HCT116 (cell line): ENCODE measurements at regions not wholly inside any gene's neighbourhood (a gene's known extent, or its start where the extent isn't known, plus 50 kb on each side); places are given as distances from the start of the nearest gene placed in this dataset.

Experiments used
- ATAC-seq: fragments of 200-7000 bp; cut with Tn5 transposase; 2 replicates; pipeline ENCODE4 v1.9.1; 2020; ENCODE audit warnings: mild to moderate bottlenecking, moderate library complexity
- BruUV-seq: library from RNA; stranded (reverse); fragments of 400-500 nt; replicated peaks from 2 replicates; lab custom pipeline; 2021; lab: Mats Ljungman, UMichigan
- CTCF ChIA-PET: fragments of 300-600 bp; sonication (Branson Sonifier 250); formaldehyde crosslinking; loops from one replicate; lab custom pipeline; 2021; ENCODE audit warnings: antibody characterized with exemption; lab: Charles Lee
- POLR2A ChIA-PET: fragments of 300-600, 350-600 bp; sonication (Branson Sonifier 250); formaldehyde crosslinking; loops from one replicate; lab custom pipeline; 2021; ENCODE audit warnings: antibody characterized with exemption; lab: Charles Lee
- RAD21 ChIA-PET, 2 experiments: fragments of 300-600 bp; sonication (Branson Sonifier 250); formaldehyde crosslinking; loops; one replicate each; lab custom pipeline; 2023; ENCODE audit warnings: low total read pairs in 2 of 2; ENCODE audit not compliant: uncharacterized antibody in 2 of 2, unreplicated experiment in 2 of 2, low non-redundant PET in 1 of 2; lab: Charles Lee
- DNase-seq: peaks from one replicate; pipeline ENCODE4 v3.0.0-alpha.2; 2010; ENCODE audit warnings: low read depth, low spot score
- H2AFZ ChIP-seq: fragments of 200-600 bp; shearing (Covaris generic), sonication (generic); 2 replicates; pipeline ENCODE4 v1.6.1; 2017; ENCODE audit warnings: low read depth, mixed run types, mixed read lengths, antibody characterized with exemption, low read length; ENCODE audit not compliant: poor library complexity, severe bottlenecking
- H3K27ac ChIP-seq: 2 replicates; pipeline ENCODE4 v1.5.1; 2012; ENCODE audit warnings: low read depth, low read length
- H3K27me3 ChIP-seq: fragments of 200-600 bp; sonication (generic); 2 replicates; pipeline ENCODE4 v1.6.1; 2016; ENCODE audit warnings: mixed run types, low read length, mixed read lengths; ENCODE audit not compliant: insufficient read depth
- H3K36me3 ChIP-seq, 2 experiments: fragments of 200-500 bp in 1 of 2; fragments of 200-600 bp in 1 of 2; sonication (Bioruptor generic) in 1 of 2; sonication (generic) in 1 of 2; 2 replicates each; pipeline versions ENCODE4 v1.5.1 to v1.6.1; 2014 to 2016; ENCODE audit warnings: low read length in 2 of 2, inconsistent platforms in 1 of 2, mixed read lengths in 1 of 2, mixed run types in 1 of 2; ENCODE audit not compliant: insufficient read depth in 2 of 2, control insufficient read depth in 1 of 2
- H3K4me1 ChIP-seq, 2 experiments: fragments of 200-600 bp in 1 of 2; sonication (generic) in 1 of 2; 2 replicates each; pipeline versions ENCODE4 v1.5.1 to v1.6.1; 2012 to 2017; ENCODE audit warnings: low read length in 2 of 2, inconsistent platforms in 1 of 2, mild to moderate bottlenecking in 1 of 2, mixed read lengths in 1 of 2, mixed run types in 1 of 2, moderate library complexity in 1 of 2; ENCODE audit not compliant: insufficient read depth in 2 of 2, control insufficient read depth in 1 of 2
- H3K4me2 ChIP-seq: fragments of 200-600 bp; sonication (generic); 2 replicates; pipeline ENCODE4 v1.6.1; 2017; ENCODE audit warnings: mixed run types, low read length, mixed read lengths
- H3K4me3 ChIP-seq, 2 experiments: fragments of 200-600 bp in 1 of 2; sonication (generic) in 1 of 2; replicated peaks in 1 of 2; 2 replicates each; pipeline ENCODE4 v1.5.1; 2011 to 2016; ENCODE audit warnings: low read length in 2 of 2, control low read depth in 1 of 2, low read depth in 1 of 2, mild to moderate bottlenecking in 1 of 2, mixed read lengths in 1 of 2, mixed run types in 1 of 2
- H3K79me2 ChIP-seq: fragments of 200-600 bp; sonication (generic); 2 replicates; pipeline ENCODE4 v1.6.1; 2017; ENCODE audit warnings: mild to moderate bottlenecking, mixed run types, low read length, moderate library complexity, mixed read lengths; ENCODE audit not compliant: insufficient read depth
- H3K9ac ChIP-seq: fragments of 200-600 bp; sonication (generic); 2 replicates; pipeline ENCODE4 v1.6.1; 2016; ENCODE audit warnings: low read length, mixed read lengths
- H3K9me2 ChIP-seq: fragments of 200-600 bp; sonication (generic), shearing (Covaris generic); 2 replicates; pipeline ENCODE4 v1.6.1; 2017; ENCODE audit warnings: mixed run types, mild to moderate bottlenecking, moderate library complexity; ENCODE audit not compliant: insufficient read depth
- H3K9me3 ChIP-seq, 2 experiments: fragments of 200-500 bp in 1 of 2; fragments of 200-600 bp in 1 of 2; sonication (Bioruptor generic) in 1 of 2; sonication (generic) in 1 of 2; 2 replicates each; pipeline ENCODE4 v1.6.1; 2014 to 2017; ENCODE audit warnings: low read length in 2 of 2, mixed read lengths in 2 of 2, inconsistent platforms in 1 of 2, low read depth in 1 of 2, mild to moderate bottlenecking in 1 of 2, mixed run types in 1 of 2, moderate library complexity in 1 of 2; ENCODE audit not compliant: control insufficient read depth in 1 of 2, insufficient read depth in 1 of 2
- H4K20me1 ChIP-seq: fragments of 200-600 bp; sonication (generic), shearing (Covaris generic); 2 replicates; pipeline ENCODE4 v1.6.1; 2017; ENCODE audit warnings: mixed run types, mild to moderate bottlenecking, moderate library complexity; ENCODE audit not compliant: insufficient read depth
- ATF3 ChIP-seq: IDR thresholded peaks from 2 replicates; pipeline ENCODE4 v1.6.1; 2012
- EGR1 ChIP-seq: IDR thresholded peaks from 2 replicates; pipeline ENCODE4 v1.6.1; 2012; ENCODE audit warnings: low read depth
- POLR2A ChIP-seq: IDR thresholded peaks from 2 replicates; pipeline ENCODE4 v1.7.0; 2011; ENCODE audit warnings: borderline replicate concordance; ENCODE audit not compliant: insufficient read depth, insufficient read length; ENCODE audit errors: extremely low read depth
- RAD21 ChIP-seq: IDR thresholded peaks from 2 replicates; pipeline ENCODE4 v1.6.1; 2012; ENCODE audit warnings: low read depth, mild to moderate bottlenecking
- SIN3A ChIP-seq: IDR thresholded peaks from 2 replicates; pipeline ENCODE4 v1.6.1; 2012; ENCODE audit warnings: low read depth
- SRF ChIP-seq: IDR thresholded peaks from 2 replicates; pipeline ENCODE4 v1.6.1; 2012; ENCODE audit warnings: low read depth
- YY1 ChIP-seq: IDR thresholded peaks from 2 replicates; pipeline ENCODE4 v1.6.1; 2011; ENCODE audit warnings: low read length, low read depth, moderate library complexity, mild to moderate bottlenecking; ENCODE audit not compliant: insufficient replicate concordance; ENCODE audit errors: extremely low read depth
- ZFX ChIP-seq: fragments of 450-650 bp; IDR thresholded peaks from 2 replicates; pipeline ENCODE4 v1.6.1; 2017
- ZNF274 ChIP-seq: fragments of 200-500 bp; sonication (Bioruptor generic); IDR thresholded peaks from 2 replicates; pipeline ENCODE4 v1.6.1; 2014; ENCODE audit warnings: mild to moderate bottlenecking, low read depth, low read length, inconsistent platforms
- intact Hi-C: fragments of 100-400 bp; cut with micrococcal nuclease; formaldehyde crosslinking; loops from 2 replicates; pipeline ENCODE4 v1.10.0; 2022
- TF ChIP-seq, protein P1 (sequence below), 3 experiments: fragments of 200-600 bp in 1 of 3; sonication (generic) in 1 of 3; IDR thresholded peaks in 2 of 3; conservative IDR thresholded peaks in 1 of 3; 2 replicates each; pipeline ENCODE4 v1.5.1; 2012 to 2017; ENCODE audit warnings: low read depth in 2 of 3, low read length in 2 of 3, antibody characterized with exemption in 1 of 3, borderline replicate concordance in 1 of 3, control low read depth in 1 of 3, mild to moderate bottlenecking in 1 of 3, mixed read lengths in 1 of 3, mixed run types in 1 of 3, moderate library complexity in 1 of 3; ENCODE audit not compliant: insufficient read depth in 1 of 3
- TF ChIP-seq, protein P2 (sequence below): IDR thresholded peaks from 2 replicates; pipeline ENCODE4 v1.6.1; 2012

DNA sequence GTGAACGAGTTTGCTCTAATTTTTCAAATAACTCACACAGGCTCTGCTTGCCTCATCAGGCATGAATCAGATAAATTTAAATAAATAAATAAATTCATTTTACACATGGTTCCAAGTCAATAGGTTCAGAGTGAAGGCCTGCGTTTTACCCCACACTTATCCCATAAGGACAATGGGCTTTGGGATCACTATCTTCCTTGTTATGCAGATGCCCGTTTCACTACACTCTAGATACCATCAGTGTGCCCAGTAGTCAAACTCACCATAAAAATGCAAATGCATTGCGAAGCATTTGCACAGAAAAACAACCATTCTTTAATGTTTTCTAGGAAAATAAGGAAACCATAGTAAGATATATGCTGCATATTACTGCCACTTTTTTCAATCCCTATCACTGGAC, 155.9 kb upstream of the CCDC196 start:
- no peak overlapping the region for H3K4me2 ChIP-seq
- intact Hi-C loops = no loop called here
- ChIA-PET CTCF (no interaction called here), RAD21 (no interaction called here), POLR2A (no interaction called here)
- H3K4me1 ChIP-seq = peaks cover 2 to 9% of the 10 kb centered on the region in 2 experiments; a peak in 2 of 4 replicates
- no peaks in the 10 kb centered on the region for H3K9me3 ChIP-seq
- no peak overlapping the region for H3K4me3 ChIP-seq
- H4K20me1 ChIP-seq = no peaks in the 10 kb centered on the region
- no peaks in the 10 kb centered on the region for H3K9me2 ChIP-seq
- H3K36me3 ChIP-seq = no peaks in the 10 kb centered on the region
- ATAC-seq = no peak
- no peaks in the 10 kb centered on the region for H3K27me3 ChIP-seq
- H2AFZ ChIP-seq = no peak overlapping the region
- no peaks in the 10 kb centered on the region for H3K79me2 ChIP-seq
- no peak overlapping the region for H3K9ac ChIP-seq
- no peak overlapping the region for H3K27ac ChIP-seq
- no TSS peak for BruUV-seq
- no peak for DNase-seq
- TF ChIP-seq EGR1 = no peak
- no peak for TF ChIP-seq SIN3A
- TF ChIP-seq, protein P1, sequence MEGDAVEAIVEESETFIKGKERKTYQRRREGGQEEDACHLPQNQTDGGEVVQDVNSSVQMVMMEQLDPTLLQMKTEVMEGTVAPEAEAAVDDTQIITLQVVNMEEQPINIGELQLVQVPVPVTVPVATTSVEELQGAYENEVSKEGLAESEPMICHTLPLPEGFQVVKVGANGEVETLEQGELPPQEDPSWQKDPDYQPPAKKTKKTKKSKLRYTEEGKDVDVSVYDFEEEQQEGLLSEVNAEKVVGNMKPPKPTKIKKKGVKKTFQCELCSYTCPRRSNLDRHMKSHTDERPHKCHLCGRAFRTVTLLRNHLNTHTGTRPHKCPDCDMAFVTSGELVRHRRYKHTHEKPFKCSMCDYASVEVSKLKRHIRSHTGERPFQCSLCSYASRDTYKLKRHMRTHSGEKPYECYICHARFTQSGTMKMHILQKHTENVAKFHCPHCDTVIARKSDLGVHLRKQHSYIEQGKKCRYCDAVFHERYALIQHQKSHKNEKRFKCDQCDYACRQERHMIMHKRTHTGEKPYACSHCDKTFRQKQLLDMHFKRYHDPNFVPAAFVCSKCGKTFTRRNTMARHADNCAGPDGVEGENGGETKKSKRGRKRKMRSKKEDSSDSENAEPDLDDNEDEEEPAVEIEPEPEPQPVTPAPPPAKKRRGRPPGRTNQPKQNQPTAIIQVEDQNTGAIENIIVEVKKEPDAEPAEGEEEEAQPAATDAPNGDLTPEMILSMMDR (IDR thresholded peaks at IDR 0.05 in 2 of 3, conservative IDR thresholded peaks at IDR 0.05 in 1 of 3; ENCODE audit: borderline replicate concordance in 1 of 3, insufficient read depth in 1 of 3, low read depth in 2 of 3, low read length in 2 of 3) = no peak
- TF ChIP-seq POLR2A = no peak
- TF ChIP-seq ZFX = no peak
- no peak for TF ChIP-seq SRF
- TF ChIP-seq ATF3 = no peak
- no peak for TF ChIP-seq YY1
- TF ChIP-seq RAD21 = no peak
- TF ChIP-seq, protein P2, sequence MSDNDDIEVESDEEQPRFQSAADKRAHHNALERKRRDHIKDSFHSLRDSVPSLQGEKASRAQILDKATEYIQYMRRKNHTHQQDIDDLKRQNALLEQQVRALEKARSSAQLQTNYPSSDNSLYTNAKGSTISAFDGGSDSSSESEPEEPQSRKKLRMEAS = no peak
- no peak for TF ChIP-seq ZNF274
